OCI-LY7 (cell line): ENCODE measurements at regions not wholly inside any gene's neighbourhood (a gene's known extent, or its start where the extent isn't known, plus 50 kb on each side); places are given as distances from the start of the nearest gene placed in this dataset.

Experiments used
- BruUV-seq: library from RNA; stranded (reverse); fragments of 400-500 nt; replicated peaks from 2 replicates; lab custom pipeline; 2021; lab: Mats Ljungman, UMichigan
- CTCF ChIA-PET: fragments of 300-600 bp; sonication (Branson Sonifier 250); formaldehyde crosslinking; loops from one replicate; lab custom pipeline; 2022; ENCODE audit warnings: antibody characterized with exemption; ENCODE audit not compliant: unreplicated experiment; lab: Charles Lee
- POLR2A ChIA-PET: fragments of 300-600 bp; sonication (Branson Sonifier 250); formaldehyde crosslinking; loops from one replicate; lab custom pipeline; 2022; ENCODE audit warnings: antibody characterized with exemption; lab: Charles Lee
- DNase-seq: peaks from one replicate; pipeline ENCODE4 v3.0.0-alpha.2; 2015; ENCODE audit warnings: low spot score
- H2AFZ ChIP-seq: fragments of 200-600 bp; sonication (generic), shearing (Covaris generic); 2 replicates; pipeline ENCODE4 v1.6.1; 2014; ENCODE audit warnings: mild to moderate bottlenecking, antibody characterized with exemption, low read length, moderate library complexity
- H3K27ac ChIP-seq: fragments of 200-600 bp; sonication (generic); 2 replicates; pipeline ENCODE4 v1.5.1; 2014; ENCODE audit warnings: mixed run types, low read depth, mild to moderate bottlenecking, moderate library complexity, low read length, inconsistent platforms; ENCODE audit not compliant: poor library complexity, severe bottlenecking
- H3K36me3 ChIP-seq: fragments of 200-600 bp; sonication (generic); 2 replicates; pipeline ENCODE4 v1.6.1; 2014; ENCODE audit warnings: mild to moderate bottlenecking, antibody characterized with exemption, low read length, moderate library complexity, mixed read lengths; ENCODE audit not compliant: insufficient read depth
- H3K4me1 ChIP-seq: fragments of 200-600 bp; sonication (generic); 2 replicates; pipeline ENCODE4 v1.5.1; 2014; ENCODE audit warnings: mild to moderate bottlenecking, low read length; ENCODE audit not compliant: insufficient read depth, poor library complexity, severe bottlenecking
- H3K4me2 ChIP-seq: fragments of 200-600 bp; sonication (generic); 2 replicates; pipeline ENCODE4 v1.6.1; 2014; ENCODE audit warnings: mild to moderate bottlenecking, low read length
- H3K4me3 ChIP-seq: fragments of 200-600 bp; sonication (generic); 2 replicates; pipeline ENCODE4 v1.5.1; 2014; ENCODE audit warnings: mild to moderate bottlenecking, low read depth, low read length; ENCODE audit not compliant: poor library complexity, severe bottlenecking
- H3K79me2 ChIP-seq: fragments of 200-600 bp; sonication (generic); 2 replicates; pipeline ENCODE4 v1.6.1; 2016; ENCODE audit warnings: low read depth, mild to moderate bottlenecking, low read length, moderate library complexity, mixed read lengths; ENCODE audit not compliant: insufficient read depth
- H3K9me2 ChIP-seq: fragments of 200-600 bp; sonication (generic); 2 replicates; pipeline ENCODE4 v1.6.1; 2016; ENCODE audit warnings: mild to moderate bottlenecking, low read length, mixed read lengths; ENCODE audit not compliant: insufficient read depth
- H3K9me3 ChIP-seq: fragments of 200-600 bp; sonication (generic); 2 replicates; pipeline ENCODE4 v1.6.1; 2014; ENCODE audit warnings: mild to moderate bottlenecking, mixed run types, low read length, mixed read lengths
- H4K20me1 ChIP-seq: fragments of 200-600 bp; sonication (generic); 2 replicates; pipeline ENCODE4 v1.6.1; 2014; ENCODE audit warnings: mild to moderate bottlenecking, antibody characterized with exemption, low read length, moderate library complexity, mixed read lengths; ENCODE audit not compliant: insufficient read depth
- CTCF ChIP-seq: fragments of 200-600 bp; sonication (generic); conservative IDR thresholded peaks from 2 replicates; pipeline ENCODE4 v1.5.1; 2014; ENCODE audit warnings: mild to moderate bottlenecking, antibody characterized with exemption, low read length, moderate library complexity, mixed read lengths
- EZH2phosphoT487 ChIP-seq: fragments of 200-600 bp; sonication (generic); IDR thresholded peaks from 2 replicates; pipeline ENCODE4 v1.6.1; 2018; ENCODE audit warnings: low read depth, borderline replicate concordance, mild to moderate bottlenecking, mixed run types, antibody characterized with exemption, low read length, moderate library complexity, mixed read lengths
- intact Hi-C: fragments of 100-400 bp; cut with micrococcal nuclease; formaldehyde crosslinking; loops from one replicate; pipeline ENCODE4 v1.10.0; 2022; ENCODE audit not compliant: unreplicated experiment

DNA sequence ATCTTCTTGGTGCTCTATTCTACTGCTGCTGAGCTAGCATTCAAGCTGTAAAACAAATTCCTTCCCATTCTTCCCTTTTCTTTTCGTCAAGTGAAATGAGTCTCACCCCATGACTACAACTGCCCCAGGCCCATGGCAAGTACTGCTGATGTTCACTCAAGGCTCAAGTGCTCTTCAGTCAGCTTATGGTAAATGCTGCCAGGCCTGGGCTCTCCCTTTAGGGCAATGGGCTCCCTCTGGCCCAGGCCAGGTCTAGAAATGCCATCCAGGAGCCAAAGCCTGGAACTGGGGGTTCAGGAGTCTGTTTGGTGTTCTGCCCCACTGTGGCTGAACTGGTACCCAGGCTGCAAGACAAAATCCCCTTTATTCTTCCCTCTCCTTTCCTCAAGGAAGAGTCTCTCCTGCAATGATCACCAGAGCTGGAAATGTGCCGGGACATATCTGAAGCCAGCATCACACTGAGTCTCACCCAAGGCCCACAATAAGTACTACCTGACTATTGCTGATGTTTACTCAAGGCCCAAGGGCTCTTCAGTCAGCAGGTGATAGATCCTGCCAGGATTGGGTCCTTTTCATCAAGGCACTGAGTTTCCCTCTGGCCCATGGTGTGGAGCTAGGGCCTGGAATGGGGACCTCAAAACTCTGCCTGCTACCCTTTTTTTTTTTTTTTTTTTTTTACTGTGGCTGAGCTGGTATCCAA, 205.0 kb upstream of the STAC start:
- no TSS peak for BruUV-seq
- H3K4me2 ChIP-seq, result no peak overlapping the region
- no peaks in the 10 kb centered on the region for H3K4me1 ChIP-seq
- H3K36me3 ChIP-seq, result no peaks in the 10 kb centered on the region
- TF ChIP-seq CTCF, result no peak
- no peak for TF ChIP-seq EZH2phosphoT487
- no peaks in the 10 kb centered on the region for H3K9me3 ChIP-seq
- ChIA-PET POLR2A (interaction anchor here (0.6 to 0.7 kb wide), 2 partner anchors 20 to 1469 kb away, joined by 3 to 8 read pairs; no protein-coding TSS in a partner anchor), CTCF (no interaction called here)
- H3K4me3 ChIP-seq, result no peak overlapping the region
- no peaks in the 10 kb centered on the region for H3K9me2 ChIP-seq
- no peak for DNase-seq
- H2AFZ ChIP-seq, result no peak overlapping the region
- H3K27ac ChIP-seq, result no peak overlapping the region
- H4K20me1 ChIP-seq, result no peaks in the 10 kb centered on the region
- intact Hi-C loops, result no loop called here
- H3K79me2 ChIP-seq, result no peaks in the 10 kb centered on the region

- H2AFZ ChIP-seq, result no peak overlapping the region
- H3K27ac ChIP-seq, result no peak overlapping the region
- CTCF ChIA-PET, result no interaction called here
- no peaks in the 10 kb centered on the region for H3K79me2 ChIP-seq
- no peaks in the 10 kb centered on the region for H3K9me2 ChIP-seq
- DNase-seq, result no peak
- H3K4me1 ChIP-seq, result no peaks in the 10 kb centered on the region
- H3K4me3 ChIP-seq, result no peak overlapping the region
- H3K9me3 ChIP-seq, result no peaks in the 10 kb centered on the region
- TF ChIP-seq CTCF, result no peak
- no peak for TF ChIP-seq EZH2phosphoT487
- POLR2A ChIA-PET, result interaction anchor here (0.6 to 0.7 kb wide), 2 partner anchors 19 to 1468 kb away, joined by 3 to 8 read pairs; no protein-coding TSS in a partner anchor
- intact Hi-C loops, result no loop called here
- no TSS peak for BruUV-seq
- no peaks in the 10 kb centered on the region for H4K20me1 ChIP-seq
- H3K4me2 ChIP-seq, result no peak overlapping the region
- no peaks in the 10 kb centered on the region for H3K36me3 ChIP-seq
Observed at GRCh38 chr3:36175916-36176461, 204.3 kb upstream of the STAC start.

- Histone ChIP-seq H2AFZ (no peak overlapping the region), H3K9me3 (no peaks in the 10 kb centered on the region), H3K9me2 (no peaks in the 10 kb centered on the region), H3K4me3 (no peak overlapping the region), H3K27ac (no peak overlapping the region), H3K4me1 (no peaks in the 10 kb centered on the region), H3K4me2 (no peak overlapping the region), H3K79me2 (no peaks in the 10 kb centered on the region), H4K20me1 (no peaks in the 10 kb centered on the region), H3K36me3 (no peaks in the 10 kb centered on the region)
- BruUV-seq, result no TSS peak
- POLR2A ChIA-PET, result no interaction called here
- CTCF ChIA-PET, result no interaction called here
- no peak for DNase-seq
- intact Hi-C loops, result no loop called here
- TF ChIP-seq EZH2phosphoT487 (no peak), CTCF (no peak)
Observed at GRCh38 chr3:36178018-36178417, 202.3 kb upstream of the STAC start.
